BLaER1 (cell line): ENCODE measurements at regions not wholly inside any gene's neighbourhood (a gene's known extent, or its start where the extent isn't known, plus 50 kb on each side); places are given as distances from the start of the nearest gene placed in this dataset.
A peak's percentile ranks its signal among the peaks of the same experiment; 100 is the strongest.

Experiments
- H3K27ac ChIP-seq: shearing (Covaris generic); formaldehyde crosslinking; 2 replicates; pipeline ENCODE4 v1.8.1; 2022
- H3K27me3 ChIP-seq: shearing (Covaris generic); formaldehyde crosslinking; 2 replicates; pipeline ENCODE4 v1.8.1; 2022
- H3K36me3 ChIP-seq: shearing (Covaris generic); formaldehyde crosslinking; 2 replicates; pipeline ENCODE4 v1.8.1; 2022
- H3K4me1 ChIP-seq: shearing (Covaris generic); formaldehyde crosslinking; 2 replicates; pipeline ENCODE4 v1.8.1; 2022
- H3K4me2 ChIP-seq: shearing (Covaris generic); formaldehyde crosslinking; 2 replicates; pipeline ENCODE4 v1.8.1; 2022
- H3K4me3 ChIP-seq: shearing (Covaris generic); formaldehyde crosslinking; 2 replicates; pipeline ENCODE4 v1.8.1; 2022
- H3K9ac ChIP-seq: shearing (Covaris generic); formaldehyde crosslinking; 2 replicates; pipeline ENCODE4 v1.8.1; 2022
- H3K9me3 ChIP-seq: shearing (Covaris generic); formaldehyde crosslinking; 2 replicates; pipeline ENCODE4 v1.8.1; 2022
- H4K20me1 ChIP-seq: shearing (Covaris generic); formaldehyde crosslinking; 2 replicates; pipeline ENCODE4 v1.8.1; 2022
- Cebpa-rat ChIP-seq: shearing (Covaris generic); IDR thresholded peaks from 2 replicates; pipeline ENCODE4 v1.8.1; 2022

DNA sequence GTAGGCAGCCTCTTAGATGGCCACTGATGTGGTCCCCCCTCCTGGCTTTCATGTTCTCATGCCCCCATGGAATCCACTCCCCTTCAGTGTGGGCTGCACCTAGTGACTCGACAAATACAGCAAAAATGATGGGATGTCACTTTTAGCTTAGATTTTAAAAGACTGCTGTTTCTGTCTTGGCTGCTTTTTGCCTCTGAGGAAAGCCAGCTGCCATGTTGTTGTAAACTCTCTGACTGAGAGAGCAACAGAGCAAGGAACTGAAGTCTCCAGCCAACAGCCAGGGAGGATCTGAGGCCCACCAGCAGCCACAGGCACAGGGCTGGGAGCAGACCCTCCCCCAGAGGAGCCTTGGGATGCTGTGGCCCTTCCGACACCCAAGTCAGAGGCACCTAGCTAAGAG is 60.6 kb upstream of the MARCHF10 start:
- H3K4me3 ChIP-seq, result no peak overlapping the region
- TF ChIP-seq Cebpa-rat, result no peak
- no peaks in the 10 kb centered on the region for H3K27me3 ChIP-seq
- peaks cover 10% of the 10 kb centered on the region; the same call in 1 of the 2 replicates for H3K4me1 ChIP-seq
- H3K9me3 ChIP-seq, result no peaks in the 10 kb centered on the region
- no peaks in the 10 kb centered on the region for H4K20me1 ChIP-seq
- H3K4me2 ChIP-seq, result no peak overlapping the region
- H3K9ac ChIP-seq, result no peak overlapping the region
- no peak overlapping the region for H3K27ac ChIP-seq
- H3K36me3 ChIP-seq, result no peaks in the 10 kb centered on the region

DNA sequence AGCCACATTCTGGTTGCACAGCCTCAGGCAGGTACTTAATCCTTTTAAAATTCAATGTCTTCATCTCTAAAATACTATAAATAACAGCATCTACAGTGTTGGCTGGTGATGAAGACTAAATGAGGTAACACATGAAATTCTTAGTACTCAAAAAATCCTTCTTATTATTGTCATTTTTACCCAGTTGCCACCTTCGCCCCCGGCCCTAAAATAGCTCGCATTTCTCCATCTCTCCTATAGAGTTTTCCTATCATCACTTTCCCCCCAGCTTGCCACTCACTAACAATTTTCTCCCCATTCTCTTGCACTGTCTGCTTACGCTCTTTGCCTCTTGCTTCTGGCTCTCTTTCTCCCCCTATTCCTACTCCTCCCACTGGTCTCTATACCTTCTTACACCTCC is 59.9 kb upstream of the MARCHF10 start:
- Histone ChIP-seq H3K4me2 (no peak overlapping the region), H3K9ac (no peak overlapping the region), H3K36me3 (no peaks in the 10 kb centered on the region), H3K27ac (no peak overlapping the region), H4K20me1 (no peaks in the 10 kb centered on the region), H3K4me3 (no peak overlapping the region), H3K4me1 (peaks cover 10% of the 10 kb centered on the region; the same call in 1 of the 2 replicates), H3K9me3 (no peaks in the 10 kb centered on the region), H3K27me3 (no peaks in the 10 kb centered on the region)
- TF ChIP-seq Cebpa-rat, result no peak

DNA sequence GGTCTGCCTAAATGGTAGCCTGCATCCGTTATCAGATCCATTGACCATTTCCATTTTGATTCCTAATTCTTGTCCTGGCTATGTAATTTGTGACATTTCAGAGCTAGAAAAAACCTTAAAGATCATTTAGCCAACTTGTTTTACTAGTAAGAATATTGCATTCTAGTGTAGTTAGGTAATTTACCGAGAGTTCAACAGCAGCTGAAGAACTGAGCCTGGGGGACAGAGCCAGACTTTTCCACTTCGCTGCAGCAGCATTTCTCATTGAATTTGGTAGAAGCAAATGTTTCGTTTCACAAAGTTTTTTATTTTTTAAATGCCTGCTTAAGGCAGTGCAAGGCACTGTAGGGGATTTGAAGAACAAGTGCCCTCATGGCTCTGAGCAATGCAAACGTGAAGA is 59.2 kb upstream of the MARCHF10 start:
- TF ChIP-seq Cebpa-rat, result no peak
- Histone ChIP-seq H3K27me3 (no peaks in the 10 kb centered on the region), H3K9me3 (no peaks in the 10 kb centered on the region), H3K9ac (no peak overlapping the region), H3K36me3 (no peaks in the 10 kb centered on the region), H3K4me3 (no peak overlapping the region), H3K4me1 (peaks cover 10% of the 10 kb centered on the region; the same call in 1 of the 2 replicates), H3K27ac (no peak overlapping the region), H4K20me1 (no peaks in the 10 kb centered on the region), H3K4me2 (no peak overlapping the region)

DNA sequence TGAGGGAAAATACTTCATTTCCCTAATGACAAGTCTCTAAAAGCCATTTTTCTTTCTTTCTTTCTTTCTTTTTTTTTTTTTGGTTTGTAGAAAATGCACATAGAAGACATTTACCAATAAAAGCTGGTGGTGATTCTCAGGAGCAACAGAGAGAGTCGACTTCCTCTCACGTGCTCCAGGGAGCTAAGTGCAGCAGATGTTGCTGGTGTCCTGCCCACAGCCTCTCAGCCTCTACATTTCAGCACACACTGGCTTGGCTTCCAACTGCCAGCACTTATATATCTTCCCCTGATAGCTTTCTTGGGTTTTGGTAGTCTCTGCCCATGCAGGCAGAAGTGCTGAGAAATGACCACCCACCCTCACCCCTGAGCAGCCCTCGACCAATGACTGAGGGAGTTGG is 58.4 kb upstream of the MARCHF10 start:
- H3K36me3 ChIP-seq, result no peaks in the 10 kb centered on the region
- peak overlapping the region; percentile 11; the same call in 1 of the 2 replicates for H3K4me2 ChIP-seq
- H4K20me1 ChIP-seq, result no peaks in the 10 kb centered on the region
- H3K9ac ChIP-seq, result no peak overlapping the region
- H3K4me3 ChIP-seq, result no peak overlapping the region
- no peaks in the 10 kb centered on the region for H3K27me3 ChIP-seq
- TF ChIP-seq Cebpa-rat, result no peak
- H3K27ac ChIP-seq, result no peak overlapping the region
- peaks cover 10% of the 10 kb centered on the region; the same call in 1 of the 2 replicates for H3K4me1 ChIP-seq
- no peaks in the 10 kb centered on the region for H3K9me3 ChIP-seq

DNA sequence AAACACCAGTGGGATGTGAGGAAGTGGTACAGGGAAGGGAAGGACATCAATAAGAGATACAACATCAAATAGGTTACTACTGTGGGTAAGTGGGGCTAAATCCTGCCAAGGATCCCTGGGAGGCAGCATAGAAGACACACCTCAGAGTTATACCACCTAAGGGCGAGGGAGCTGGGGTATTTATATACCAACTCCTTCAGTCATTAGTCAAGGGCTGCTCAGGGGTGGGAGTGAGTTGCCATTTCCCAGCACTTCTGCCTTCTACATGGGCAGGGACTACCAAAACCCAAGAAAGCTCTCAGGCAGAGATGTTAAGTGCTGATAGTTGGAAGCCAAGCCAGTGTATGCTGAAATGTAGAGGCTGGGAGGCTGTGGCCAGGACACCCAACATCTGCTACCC is 57.5 kb upstream of the MARCHF10 start:
- Histone ChIP-seq H4K20me1 (no peaks in the 10 kb centered on the region), H3K36me3 (no peaks in the 10 kb centered on the region), H3K27me3 (no peaks in the 10 kb centered on the region), H3K9me3 (no peaks in the 10 kb centered on the region), H3K4me3 (no peak overlapping the region), H3K27ac (no peak overlapping the region), H3K4me2 (no peak overlapping the region), H3K9ac (no peak overlapping the region), H3K4me1 (peaks cover 10% of the 10 kb centered on the region; the same call in 1 of the 2 replicates)
- no peak for TF ChIP-seq Cebpa-rat

DNA sequence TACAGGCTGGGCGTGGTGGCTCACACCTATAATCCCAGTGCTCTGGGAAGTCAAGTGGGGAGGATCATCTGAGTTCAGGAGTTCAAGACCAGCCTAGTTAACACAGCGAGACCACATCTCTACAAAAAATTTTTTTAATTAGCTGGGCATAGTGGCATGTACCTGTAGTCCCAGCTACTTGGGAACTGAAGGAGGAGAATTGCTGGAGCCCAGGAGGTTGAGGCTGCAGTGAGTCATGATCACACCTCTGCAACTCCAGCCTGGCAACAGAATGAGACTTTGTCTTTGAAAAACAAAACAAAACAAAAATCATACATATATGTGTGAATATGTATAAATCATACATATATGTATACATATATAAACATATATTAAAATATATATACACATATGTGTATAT is 54.1 kb upstream of the MARCHF10 start:
- H3K36me3 ChIP-seq, result no peaks in the 10 kb centered on the region
- no peak overlapping the region for H3K27ac ChIP-seq
- H3K27me3 ChIP-seq, result no peaks in the 10 kb centered on the region
- peaks cover 10% of the 10 kb centered on the region; the same call in 1 of the 2 replicates for H3K4me1 ChIP-seq
- no peak for TF ChIP-seq Cebpa-rat
- H4K20me1 ChIP-seq, result no peaks in the 10 kb centered on the region
- no peak overlapping the region for H3K4me3 ChIP-seq
- H3K9ac ChIP-seq, result no peak overlapping the region
- H3K4me2 ChIP-seq, result no peak overlapping the region
- no peaks in the 10 kb centered on the region for H3K9me3 ChIP-seq

DNA sequence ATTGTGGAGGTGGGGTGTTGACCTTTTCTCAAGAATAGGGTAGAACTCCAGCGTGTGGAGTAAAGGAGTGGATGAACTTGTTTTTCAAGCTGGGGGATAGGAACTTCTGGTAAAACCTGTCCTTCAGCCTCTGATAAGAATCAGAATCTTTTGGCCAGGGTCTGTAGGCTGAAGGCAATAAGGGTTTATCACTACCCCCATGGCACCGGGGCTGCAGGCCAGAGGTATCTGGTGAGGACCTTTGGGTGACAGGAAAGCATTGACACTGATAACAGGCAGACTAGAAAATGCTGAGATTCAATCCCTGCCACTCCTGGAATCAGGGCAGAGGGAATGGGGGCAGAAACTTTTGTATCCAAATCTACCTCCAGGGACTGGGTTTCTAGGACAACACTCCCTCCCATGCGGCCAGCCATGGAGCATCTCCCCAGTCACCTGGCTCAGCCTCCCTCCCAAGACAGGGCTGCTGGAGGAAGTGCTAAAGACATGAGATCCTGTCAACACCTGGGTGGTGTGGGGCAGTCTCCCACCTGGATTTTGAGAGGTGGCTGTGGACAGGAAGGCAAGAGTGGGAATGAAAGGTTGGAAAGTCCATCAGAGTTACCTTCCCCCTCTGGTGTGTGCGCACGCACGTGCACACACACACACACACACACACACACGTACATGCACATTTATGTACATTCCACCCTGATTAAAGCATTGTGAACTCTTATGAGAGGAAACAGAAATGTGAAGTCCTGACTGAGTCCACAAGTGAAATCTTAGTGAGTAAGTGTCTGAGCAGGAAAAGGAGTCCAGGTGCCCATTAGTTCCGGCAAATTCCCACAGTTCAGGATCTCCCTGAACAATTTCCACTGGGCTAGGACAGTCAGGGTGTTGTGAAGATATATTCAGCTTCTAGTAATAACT is 53.1 kb upstream of the MARCHF10 start:
- no peak overlapping the region for H3K4me3 ChIP-seq
- no peak overlapping the region for H3K9ac ChIP-seq
- H3K36me3 ChIP-seq, result no peaks in the 10 kb centered on the region
- no peak overlapping the region for H3K4me2 ChIP-seq
- TF ChIP-seq Cebpa-rat, result no peak
- no peaks in the 10 kb centered on the region for H4K20me1 ChIP-seq
- no peak overlapping the region for H3K27ac ChIP-seq
- H3K27me3 ChIP-seq, result no peaks in the 10 kb centered on the region
- no peaks in the 10 kb centered on the region for H3K9me3 ChIP-seq
- H3K4me1 ChIP-seq, result peaks cover 2% of the 10 kb centered on the region; the same call in 1 of the 2 replicates

DNA sequence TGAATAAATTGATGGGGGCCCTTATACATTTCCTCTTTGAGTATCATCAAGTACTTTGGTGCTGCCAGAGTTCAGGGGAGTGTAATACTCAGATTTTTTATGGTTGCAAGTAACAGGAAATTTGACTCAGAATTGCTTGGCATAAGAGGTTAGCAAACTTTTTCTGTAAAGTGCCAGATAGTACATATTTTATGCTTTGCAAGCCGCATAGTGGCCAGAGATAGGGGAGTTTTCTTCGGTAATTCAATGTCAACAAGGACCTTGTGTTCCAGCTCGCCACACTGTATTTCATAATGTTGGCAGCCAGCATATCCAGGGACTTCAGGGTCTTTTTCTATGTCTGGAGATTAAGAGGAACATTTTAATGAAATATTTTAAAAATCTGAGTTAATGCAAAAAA is 51.0 kb upstream of the MARCHF10 start:
- H3K4me1 ChIP-seq, result no peaks in the 10 kb centered on the region
- H3K27ac ChIP-seq, result no peak overlapping the region
- no peak overlapping the region for H3K4me2 ChIP-seq

More for the DNA sequence above, 51.0 kb upstream of the MARCHF10 start:
- Histone ChIP-seq H3K36me3 (no peaks in the 10 kb centered on the region), H3K27me3 (no peaks in the 10 kb centered on the region), H3K4me3 (no peak overlapping the region), H4K20me1 (no peaks in the 10 kb centered on the region), H3K9me3 (no peaks in the 10 kb centered on the region), H3K9ac (no peak overlapping the region)
- no peak for TF ChIP-seq Cebpa-rat
